OCI-LY1 (cell line): ENCODE measurements at regions not wholly inside any gene's neighbourhood (a gene's known extent, or its start where the extent isn't known, plus 50 kb on each side); places are given as distances from the start of the nearest gene placed in this dataset.

Experiments
- H2AFZ ChIP-seq: fragments of 200-600 bp; sonication (generic), shearing (Covaris generic); 2 replicates; pipeline ENCODE4 v1.6.0; 2014; ENCODE audit warnings: antibody characterized with exemption, mild to moderate bottlenecking, low read length
- H3F3A ChIP-seq: fragments of 200-600 bp; sonication (generic), shearing (Covaris generic); 2 replicates; pipeline ENCODE4 v1.6.0; 2014; ENCODE audit warnings: mild to moderate bottlenecking, antibody characterized with exemption, low read length, moderate library complexity; ENCODE audit not compliant: insufficient read depth
- H3K27ac ChIP-seq: fragments of 200-600 bp; sonication (generic); 2 replicates; pipeline ENCODE4 v1.5.1; 2014; ENCODE audit warnings: low read length, mixed run types, mild to moderate bottlenecking, low read depth; ENCODE audit not compliant: poor library complexity, severe bottlenecking
- H3K27me3 ChIP-seq: fragments of 200-600 bp; sonication (generic); 2 replicates; pipeline ENCODE4 v1.6.0; 2014; ENCODE audit warnings: antibody characterized with exemption, mild to moderate bottlenecking, low read length, moderate library complexity; ENCODE audit not compliant: insufficient read depth
- H3K36me3 ChIP-seq: fragments of 200-600 bp; sonication (generic); 2 replicates; pipeline ENCODE4 v1.6.1; 2014; ENCODE audit warnings: mild to moderate bottlenecking, antibody characterized with exemption, low read length, moderate library complexity, mixed read lengths; ENCODE audit not compliant: insufficient read depth
- H3K4me1 ChIP-seq: fragments of 200-600 bp; sonication (generic); 2 replicates; pipeline ENCODE4 v1.5.1; 2014; ENCODE audit warnings: mild to moderate bottlenecking, low read length, moderate library complexity; ENCODE audit not compliant: insufficient read depth, severe bottlenecking
- H3K4me2 ChIP-seq: fragments of 200-600 bp; sonication (generic), shearing (Covaris generic); 2 replicates; pipeline ENCODE4 v1.6.1; 2014; ENCODE audit warnings: low read length
- H3K4me3 ChIP-seq: fragments of 200-600 bp; sonication (generic); 2 replicates; pipeline ENCODE4 v1.5.1; 2014; ENCODE audit warnings: low read length, low read depth, mild to moderate bottlenecking, mixed read lengths; ENCODE audit not compliant: poor library complexity, severe bottlenecking
- H3K79me2 ChIP-seq: fragments of 200-600 bp; shearing (Covaris generic); 2 replicates; pipeline ENCODE4 v1.6.1; 2016; ENCODE audit warnings: mixed run types, low read length, mixed read lengths; ENCODE audit not compliant: insufficient read depth
- H3K9ac ChIP-seq: fragments of 200-600 bp; sonication (generic), shearing (Covaris generic); 2 replicates; pipeline ENCODE4 v1.6.1; 2014; ENCODE audit warnings: mild to moderate bottlenecking, low read length, mixed read lengths
- H3K9me2 ChIP-seq: fragments of 200-600 bp; sonication (generic), shearing (Covaris generic); 2 replicates; pipeline ENCODE4 v1.6.1; 2014; ENCODE audit warnings: low read depth, mild to moderate bottlenecking, low read length, mixed read lengths
- H3K9me3 ChIP-seq: fragments of 200-600 bp; shearing (Covaris generic); 2 replicates; pipeline ENCODE4 v1.6.1; 2014; ENCODE audit warnings: low read length, mixed read lengths
- H4K20me1 ChIP-seq: fragments of 200-600 bp; sonication (generic), shearing (Covaris generic); 2 replicates; pipeline ENCODE4 v1.6.0; 2016; ENCODE audit warnings: mild to moderate bottlenecking, low read length; ENCODE audit not compliant: insufficient read depth
- CTCF ChIP-seq: fragments of 200-600 bp; sonication (generic), shearing (Covaris generic); IDR thresholded peaks from 2 replicates; pipeline ENCODE4 v1.5.1; 2017; ENCODE audit warnings: mild to moderate bottlenecking, antibody characterized with exemption, low read length, moderate library complexity, mixed read lengths
- EZH2 ChIP-seq: fragments of 200-600 bp; sonication (generic), shearing (Covaris generic); IDR thresholded peaks from 2 replicates; pipeline ENCODE4 v1.8.0; 2017; ENCODE audit warnings: borderline replicate concordance, mixed run types, mild to moderate bottlenecking, antibody characterized with exemption, low read length, moderate library complexity, mixed read lengths

- Histone ChIP-seq H3F3A (no peaks in the 10 kb centered on the region), H3K4me3 (no peak overlapping the region), H3K4me1 (no peaks in the 10 kb centered on the region), H3K27me3 (no peaks in the 10 kb centered on the region), H2AFZ (no peak overlapping the region), H3K36me3 (no peaks in the 10 kb centered on the region), H3K27ac (no peak overlapping the region), H3K4me2 (no peak overlapping the region), H3K9ac (no peak overlapping the region), H3K79me2 (no peaks in the 10 kb centered on the region), H3K9me2 (no peaks in the 10 kb centered on the region), H3K9me3 (no peaks in the 10 kb centered on the region), H4K20me1 (no peaks in the 10 kb centered on the region)
- TF ChIP-seq CTCF (no peak), EZH2 (no peak)
These were observed 130.6 kb upstream of the CMC1 start for GRCh38 chr3:28110869-28111268.

- H3K36me3 ChIP-seq = no peaks in the 10 kb centered on the region
- no peaks in the 10 kb centered on the region for H3K9me2 ChIP-seq
- no peak overlapping the region for H3K9ac ChIP-seq
- H3K27ac ChIP-seq = no peak overlapping the region
- no peak overlapping the region for H3K4me2 ChIP-seq
- H3K9me3 ChIP-seq = no peaks in the 10 kb centered on the region
- H4K20me1 ChIP-seq = no peaks in the 10 kb centered on the region
- no peaks in the 10 kb centered on the region for H3F3A ChIP-seq
- no peak overlapping the region for H2AFZ ChIP-seq
- H3K4me1 ChIP-seq = no peaks in the 10 kb centered on the region
- H3K27me3 ChIP-seq = no peaks in the 10 kb centered on the region
- H3K4me3 ChIP-seq = no peak overlapping the region
- TF ChIP-seq EZH2 (no peak), CTCF (no peak)
- no peaks in the 10 kb centered on the region for H3K79me2 ChIP-seq
These were observed 126.5 kb upstream of the CMC1 start for GRCh38 chr3:28114893-28115292.

- H3K9me2 ChIP-seq = no peaks in the 10 kb centered on the region
- no peaks in the 10 kb centered on the region for H3K36me3 ChIP-seq
- no peak overlapping the region for H2AFZ ChIP-seq
- H3K9ac ChIP-seq = no peak overlapping the region
- no peaks in the 10 kb centered on the region for H3K79me2 ChIP-seq
- no peak overlapping the region for H3K27ac ChIP-seq
- no peak overlapping the region for H3K4me2 ChIP-seq
- H3F3A ChIP-seq = no peaks in the 10 kb centered on the region
- no peaks in the 10 kb centered on the region for H4K20me1 ChIP-seq
- no peaks in the 10 kb centered on the region for H3K27me3 ChIP-seq
- no peaks in the 10 kb centered on the region for H3K4me1 ChIP-seq
- no peak overlapping the region for H3K4me3 ChIP-seq
- H3K9me3 ChIP-seq = no peaks in the 10 kb centered on the region
- TF ChIP-seq CTCF = no peak
- TF ChIP-seq EZH2 = no peak
These were observed 126.1 kb upstream of the CMC1 start for GRCh38 chr3:28115316-28115715.
